Endodermal cell (in vitro differentiated cells): ENCODE measurements at regions not wholly inside any gene's neighbourhood (a gene's known extent, or its start where the extent isn't known, plus 50 kb on each side); places are given as distances from the start of the nearest gene placed in this dataset.
A peak's percentile ranks its signal among the peaks of the same experiment; 100 is the strongest.

ENCODE experiments used
- DNase-seq: peaks from one replicate; pipeline ENCODE4 v3.0.0-alpha.2; 2017
- H3K27ac ChIP-seq: 2 replicates; pipeline ENCODE4 v1.5.1; 2013; ENCODE audit warnings: mild to moderate bottlenecking, low read depth, low read length, moderate library complexity
- H3K27me3 ChIP-seq: 2 replicates; pipeline ENCODE4 v1.6.1; 2013; ENCODE audit warnings: mild to moderate bottlenecking, low read length, moderate library complexity; ENCODE audit not compliant: insufficient read depth, control insufficient read depth, poor library complexity, severe bottlenecking
- H3K36me3 ChIP-seq: 2 replicates; pipeline ENCODE4 v1.7.0; 2013; ENCODE audit warnings: mild to moderate bottlenecking, low read length, moderate library complexity; ENCODE audit not compliant: control insufficient read depth, insufficient read depth
- H3K4me1 ChIP-seq: one replicate; pipeline ENCODE4 v1.7.0; 2013; ENCODE audit warnings: low read length; ENCODE audit not compliant: control insufficient read depth, insufficient read depth
- H3K4me3 ChIP-seq: 2 replicates; pipeline ENCODE4 v1.5.1; 2013; ENCODE audit warnings: mild to moderate bottlenecking, low read length, moderate library complexity
- H3K9ac ChIP-seq: 2 replicates; pipeline ENCODE4 v1.6.1; 2013; ENCODE audit warnings: mild to moderate bottlenecking, low read length, moderate library complexity; ENCODE audit not compliant: poor library complexity, severe bottlenecking; ENCODE audit errors: extremely low read depth
- H3K9me3 ChIP-seq: 2 replicates; pipeline ENCODE4 v1.6.1; 2013; ENCODE audit warnings: mild to moderate bottlenecking, low read length, moderate library complexity; ENCODE audit not compliant: control insufficient read depth
- H3K27ac Mint-ChIP-seq: 2 replicates; pipeline ENCODE4 v1.8.0; 2020; ENCODE audit warnings: mixed read lengths
- H3K27me3 Mint-ChIP-seq: 2 replicates; pipeline ENCODE4 v1.8.0; 2021; ENCODE audit warnings: mild to moderate bottlenecking, mixed read lengths; ENCODE audit not compliant: insufficient read depth
- H3K36me3 Mint-ChIP-seq: 2 replicates; pipeline ENCODE4 v1.8.0; 2020; ENCODE audit warnings: low read depth, mixed read lengths
- H3K4me1 Mint-ChIP-seq: 2 replicates; pipeline ENCODE4 v1.8.0; 2020; ENCODE audit warnings: mixed read lengths
- H3K4me3 Mint-ChIP-seq: 2 replicates; pipeline ENCODE4 v1.8.0; 2020; ENCODE audit warnings: mild to moderate bottlenecking, moderate library complexity, mixed read lengths
- H3K9me3 Mint-ChIP-seq: 2 replicates; pipeline ENCODE4 v1.8.0; 2020; ENCODE audit warnings: mild to moderate bottlenecking, mixed read lengths
- WGBS, 2 experiments: methylation state at CpG; one replicate each; pipeline versions ENCODE4 v1.1.5 to v1.1.7; 2013; ENCODE audit warnings: missing lambda C conversion rate in 2 of 2, mixed read lengths in 1 of 2; ENCODE audit not compliant: insufficient coverage in 1 of 2, insufficient read length in 1 of 2; 5-methylcytosine and 5-hydroxymethylcytosine counted together
- TF ChIP-seq, protein P1 (sequence below): fragments of 200-600 bp; sonication (generic); conservative IDR thresholded peaks from 2 replicates; pipeline ENCODE4 v1.5.0; 2021; ENCODE audit warnings: antibody characterized with exemption, mild to moderate bottlenecking

DNA sequence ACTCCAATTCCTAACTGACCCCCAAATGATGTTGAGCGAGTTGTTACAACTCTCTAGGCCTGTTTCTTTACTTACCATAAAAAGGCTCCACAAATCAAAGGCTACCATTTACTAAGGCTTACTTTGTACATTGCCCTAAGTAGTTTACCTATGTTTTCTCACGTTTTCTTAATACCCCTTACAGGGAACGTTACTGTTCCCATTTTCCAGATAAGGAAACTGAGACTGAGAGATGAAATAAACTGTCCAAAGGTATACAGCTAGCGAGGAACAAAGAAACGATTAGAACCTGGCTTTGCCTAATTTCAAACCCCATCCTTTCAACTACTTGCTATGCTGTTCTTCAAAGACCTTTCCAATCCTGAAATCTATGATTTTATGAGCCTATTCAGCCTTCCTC is 74.8 kb upstream of the SPTBN1 start:
- H3K27ac ChIP-seq = no peak overlapping the region
- Mint-ChIP-seq H3K27ac (no peak overlapping the region), H3K9me3 (no peaks in the 10 kb centered on the region), H3K27me3 (no peaks in the 10 kb centered on the region), H3K36me3 (no peaks in the 10 kb centered on the region), H3K4me1 (peaks cover 39% of the 10 kb centered on the region), H3K4me3 (no peak overlapping the region)
- no peak overlapping the region for H3K4me3 ChIP-seq
- TF ChIP-seq, protein P1, sequence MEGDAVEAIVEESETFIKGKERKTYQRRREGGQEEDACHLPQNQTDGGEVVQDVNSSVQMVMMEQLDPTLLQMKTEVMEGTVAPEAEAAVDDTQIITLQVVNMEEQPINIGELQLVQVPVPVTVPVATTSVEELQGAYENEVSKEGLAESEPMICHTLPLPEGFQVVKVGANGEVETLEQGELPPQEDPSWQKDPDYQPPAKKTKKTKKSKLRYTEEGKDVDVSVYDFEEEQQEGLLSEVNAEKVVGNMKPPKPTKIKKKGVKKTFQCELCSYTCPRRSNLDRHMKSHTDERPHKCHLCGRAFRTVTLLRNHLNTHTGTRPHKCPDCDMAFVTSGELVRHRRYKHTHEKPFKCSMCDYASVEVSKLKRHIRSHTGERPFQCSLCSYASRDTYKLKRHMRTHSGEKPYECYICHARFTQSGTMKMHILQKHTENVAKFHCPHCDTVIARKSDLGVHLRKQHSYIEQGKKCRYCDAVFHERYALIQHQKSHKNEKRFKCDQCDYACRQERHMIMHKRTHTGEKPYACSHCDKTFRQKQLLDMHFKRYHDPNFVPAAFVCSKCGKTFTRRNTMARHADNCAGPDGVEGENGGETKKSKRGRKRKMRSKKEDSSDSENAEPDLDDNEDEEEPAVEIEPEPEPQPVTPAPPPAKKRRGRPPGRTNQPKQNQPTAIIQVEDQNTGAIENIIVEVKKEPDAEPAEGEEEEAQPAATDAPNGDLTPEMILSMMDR = no peak
- no peak for DNase-seq
- H3K36me3 ChIP-seq = no peaks in the 10 kb centered on the region
- no peak overlapping the region for H3K9ac ChIP-seq
- 94 to 100% methylated on average over 3 to 5 of the region's 5 CpGs for WGBS, 2 experiments
- H3K9me3 ChIP-seq = no peaks in the 10 kb centered on the region
- H3K4me1 ChIP-seq = peaks cover 26% of the 10 kb centered on the region
- no peaks in the 10 kb centered on the region for H3K27me3 ChIP-seq

DNA sequence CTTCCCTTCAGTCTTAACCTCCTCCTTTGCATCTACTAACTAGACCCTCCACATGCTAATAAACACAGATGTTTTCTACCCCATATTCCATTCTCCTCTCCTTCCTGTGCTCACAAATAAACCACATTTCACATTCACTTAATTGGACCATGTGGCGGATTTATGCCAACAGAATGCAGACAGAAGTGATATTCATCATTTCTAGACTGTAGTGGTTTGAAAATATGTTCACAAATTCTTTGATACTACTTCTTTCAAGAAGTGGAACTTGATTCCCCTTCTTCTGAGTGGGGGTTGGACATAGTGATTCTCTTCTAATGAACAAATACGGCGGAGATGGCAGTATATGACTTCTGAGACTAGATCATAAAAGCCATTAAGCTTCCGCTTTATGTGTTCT is 73.5 kb upstream of the SPTBN1 start:
- Mint-ChIP-seq H3K4me1 (peaks cover 28% of the 10 kb centered on the region), H3K27ac (no peak overlapping the region)
- DNase-seq = no peak

DNA sequence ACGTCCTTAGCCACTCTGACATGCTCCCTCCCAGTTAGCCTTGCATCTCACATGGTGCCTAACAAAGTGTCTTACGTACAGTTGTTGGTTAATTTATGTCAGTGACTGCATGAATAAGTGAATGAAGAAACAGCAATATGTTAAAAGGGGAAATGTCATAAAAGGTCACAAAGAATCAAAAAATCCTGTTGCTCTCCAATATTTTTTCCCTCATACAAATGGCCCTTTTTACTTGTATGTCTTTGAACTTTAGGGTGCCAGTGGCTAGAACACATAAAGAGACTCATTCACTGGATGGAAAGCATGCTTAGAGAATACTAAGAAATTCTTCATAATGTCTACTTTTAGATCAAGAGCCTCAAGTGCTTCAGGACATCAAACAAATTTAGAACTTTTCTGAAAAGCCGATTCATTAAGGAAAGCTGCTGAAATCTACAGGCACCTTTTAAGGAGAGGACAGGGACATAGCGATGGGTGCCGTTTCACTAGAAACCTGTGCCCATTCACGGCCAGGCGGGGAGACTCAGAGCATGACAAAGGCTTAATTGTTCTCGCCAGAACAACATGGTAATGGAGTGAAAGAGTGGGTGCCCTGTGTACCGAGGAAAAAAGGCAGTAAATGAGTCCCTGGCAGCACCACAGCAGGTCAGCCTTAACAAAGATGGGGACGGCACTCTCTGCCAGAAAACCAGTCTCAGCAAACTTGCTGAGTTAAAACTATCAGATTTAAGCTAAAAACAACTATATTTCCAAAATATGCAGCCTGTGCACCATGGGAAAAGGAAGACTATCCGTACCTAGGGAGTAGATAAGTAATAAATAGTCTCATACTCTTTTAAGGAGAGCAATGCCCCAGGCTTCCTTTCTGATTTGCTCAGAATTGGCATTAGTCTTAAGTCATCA is 71.6 kb upstream of the SPTBN1 start:
- TF ChIP-seq, protein P1 = no peak
- Mint-ChIP-seq H3K4me1 (peaks cover 19% of the 10 kb centered on the region), H3K4me3 (no peak overlapping the region)

More for the DNA sequence above, 73.5 kb upstream of the SPTBN1 start:
- Histone ChIP-seq H3K27me3 (no peaks in the 10 kb centered on the region), H3K9me3 (no peaks in the 10 kb centered on the region), H3K4me3 (no peak overlapping the region), H3K9ac (no peak overlapping the region), H3K4me1 (peaks cover 15% of the 10 kb centered on the region), H3K27ac (no peak overlapping the region), H3K36me3 (no peaks in the 10 kb centered on the region)
- 94% methylated on average over 4 of the region's 4 CpGs; no CpG with 5 or more reads in 1 of the 2 experiments for WGBS, 2 experiments
- H3K36me3 Mint-ChIP-seq = no peaks in the 10 kb centered on the region
- no peak overlapping the region for H3K4me3 Mint-ChIP-seq
- no peaks in the 10 kb centered on the region for H3K9me3 Mint-ChIP-seq
- H3K27me3 Mint-ChIP-seq = no peaks in the 10 kb centered on the region
- TF ChIP-seq, protein P1 = no peak

More for the DNA sequence above, 71.6 kb upstream of the SPTBN1 start:
- H3K36me3 Mint-ChIP-seq = no peaks in the 10 kb centered on the region
- H3K4me1 ChIP-seq = peaks cover 14% of the 10 kb centered on the region
- H3K27me3 Mint-ChIP-seq = peaks cover 3% of the 10 kb centered on the region
- H3K36me3 ChIP-seq = no peaks in the 10 kb centered on the region
- H3K9me3 ChIP-seq = no peaks in the 10 kb centered on the region
- H3K9me3 Mint-ChIP-seq = no peaks in the 10 kb centered on the region
- no peak overlapping the region for H3K27ac Mint-ChIP-seq
- no peak overlapping the region for H3K9ac ChIP-seq
- 60 to 74% methylated on average over 8 to 11 of the region's 11 CpGs for WGBS, 2 experiments
- DNase-seq = peak; percentile 69
- peak overlapping the region; percentile 33 for H3K27ac ChIP-seq
- no peak overlapping the region for H3K4me3 ChIP-seq
- H3K27me3 ChIP-seq = no peaks in the 10 kb centered on the region
